Esophagus (tissue), 2 donors: ENCODE measurements at regions not wholly inside any gene's neighbourhood (a gene's known extent, or its start where the extent isn't known, plus 50 kb on each side); places are given as distances from the start of the nearest gene placed in this dataset.

ENCODE experiments used
- H3K27ac ChIP-seq, 2 donors: one replicate each; pipeline ENCODE4 v1.5.1; 2013; ENCODE audit warnings: low read depth in 2 of 2, mild to moderate bottlenecking in 2 of 2, inconsistent platforms in 1 of 2, low read length in 1 of 2, moderate library complexity in 1 of 2
- H3K27me3 ChIP-seq, 2 donors: one replicate each; pipeline ENCODE4 v1.6.1; 2013; ENCODE audit warnings: low read length in 2 of 2, control low read depth in 1 of 2, mild to moderate bottlenecking in 1 of 2; ENCODE audit not compliant: insufficient read depth in 2 of 2, control insufficient read depth in 1 of 2
- H3K36me3 ChIP-seq, 2 donors: one replicate each; pipeline ENCODE4 v1.6.1; 2013; ENCODE audit warnings: low read length in 1 of 2; ENCODE audit not compliant: control insufficient read depth in 2 of 2, insufficient read depth in 2 of 2
- H3K4me1 ChIP-seq, 2 donors: one replicate each; pipeline ENCODE4 v1.6.1; 2013; ENCODE audit warnings: low read length in 1 of 2; ENCODE audit not compliant: control insufficient read depth in 2 of 2, insufficient read depth in 2 of 2
- H3K4me3 ChIP-seq, 2 donors: one replicate each; pipeline ENCODE4 v1.5.1; 2013; ENCODE audit warnings: low read length in 2 of 2, mild to moderate bottlenecking in 2 of 2, low read depth in 1 of 2, moderate library complexity in 1 of 2
- H3K9me3 ChIP-seq, 2 donors: one replicate each; pipeline ENCODE4 v1.6.1; 2013; ENCODE audit warnings: mild to moderate bottlenecking in 2 of 2, low read depth in 1 of 2, low read length in 1 of 2, moderate library complexity in 1 of 2; ENCODE audit not compliant: control insufficient read depth in 2 of 2, insufficient read depth in 1 of 2
- WGBS, 2 donors: extraction: QIAGEN DNeasy Blood & Tissue Kit; methylation state at CpG; one replicate each; pipeline ENCODE4 v1.1.7; 2013; 5-methylcytosine and 5-hydroxymethylcytosine counted together
- donor health status: healthy with polysubstance abuse.
- donor health status: Bipolar disorder and iron deficiency.

DNA sequence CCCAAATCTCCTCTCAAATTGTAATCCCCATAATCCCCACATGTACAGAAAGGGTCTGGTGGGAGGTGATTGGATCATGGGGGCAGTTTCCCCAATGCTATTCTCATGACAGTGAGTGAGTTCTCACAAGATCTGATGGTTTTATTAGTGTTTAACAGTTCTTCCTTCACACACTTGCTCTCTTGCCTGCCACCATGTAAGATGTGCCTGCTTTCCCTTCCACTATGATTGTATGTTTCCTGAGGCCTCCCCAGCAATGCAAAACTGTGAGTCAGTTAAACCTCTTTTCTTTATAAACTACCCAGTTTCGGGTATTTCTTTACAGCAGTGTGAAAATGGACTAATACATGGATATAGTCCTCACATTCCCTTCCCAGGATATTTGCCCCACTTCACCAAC is 126.7 kb upstream of the SPATA12 start:
- Histone ChIP-seq H3K27me3 (no peaks in the 10 kb centered on the region), H3K27ac (no peak overlapping the region), H3K4me3 (no peak overlapping the region), H3K4me1 (peaks cover 0 to under 1% of the 10 kb centered on the region in 2 donors), H3K9me3 (peaks cover 0 to 4% of the 10 kb centered on the region in 2 donors), H3K36me3 (peaks cover 0 to 3% of the 10 kb centered on the region in 2 donors)
- 83 to 95% methylated on average over 1 of the region's 1 CpG for WGBS, 2 donors

DNA sequence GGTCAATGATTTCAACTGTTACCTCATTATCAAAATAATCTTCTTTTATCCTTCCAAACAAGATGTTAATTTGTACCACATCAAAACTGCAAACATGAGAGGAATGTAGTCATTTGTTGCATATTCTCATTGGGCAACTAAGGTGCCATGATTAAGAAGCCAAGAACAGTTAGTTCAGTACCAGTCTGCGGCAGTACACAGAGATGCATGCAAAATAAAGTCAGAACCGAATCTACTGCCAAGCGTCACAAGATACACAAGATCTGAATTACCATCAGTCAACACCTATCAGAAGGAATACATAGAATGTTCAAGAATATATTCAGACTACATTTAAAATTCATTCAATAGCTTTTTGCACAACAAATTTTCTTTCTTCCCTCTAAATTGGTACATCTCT is 127.6 kb upstream of the SPATA12 start:
- Histone ChIP-seq H3K36me3 (no peaks in the 10 kb centered on the region), H3K27me3 (no peaks in the 10 kb centered on the region), H3K4me3 (no peak overlapping the region), H3K27ac (no peak overlapping the region), H3K9me3 (peaks cover 0 to 4% of the 10 kb centered on the region in 2 donors), H3K4me1 (peaks cover 0 to 6% of the 10 kb centered on the region in 2 donors)
- WGBS, 2 donors, result 93 to 96% methylated on average over 3 of the region's 3 CpGs

- Histone ChIP-seq H3K27ac (no peak overlapping the region), H3K9me3 (peaks cover 0 to 4% of the 10 kb centered on the region in 2 donors), H3K36me3 (no peaks in the 10 kb centered on the region), H3K27me3 (no peaks in the 10 kb centered on the region), H3K4me1 (peaks cover 0 to 6% of the 10 kb centered on the region in 2 donors), H3K4me3 (no peak overlapping the region)
Observed at GRCh38 chr3:56931836-56932235, 128.6 kb upstream of the SPATA12 start.

DNA sequence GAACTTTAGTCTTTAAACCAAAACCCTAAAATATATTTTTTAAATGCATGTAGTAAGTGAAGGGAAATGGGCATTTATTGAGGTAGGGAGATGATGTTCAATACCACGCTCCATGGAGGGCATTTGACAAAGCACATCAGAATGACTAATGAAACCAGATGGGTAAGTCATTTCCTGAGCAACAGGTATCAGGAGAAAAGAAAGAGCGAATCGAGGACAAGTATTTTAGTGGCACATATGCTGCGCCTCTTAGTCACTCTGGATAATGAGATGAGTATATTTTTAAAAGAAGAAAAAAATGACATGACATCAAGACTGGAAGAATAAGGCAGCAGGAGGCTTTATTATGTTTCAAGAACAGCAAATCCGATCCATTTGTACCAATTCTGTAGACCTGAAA is 129.0 kb upstream of the ARHGEF3 start:
- H3K27ac ChIP-seq, result no peak overlapping the region
- no peaks in the 10 kb centered on the region for H3K36me3 ChIP-seq
- H3K4me1 ChIP-seq, result peaks cover 0 to 6% of the 10 kb centered on the region in 2 donors
- no peaks in the 10 kb centered on the region for H3K27me3 ChIP-seq
- WGBS, 2 donors, result 69 to 77% methylated on average over 5 of the region's 5 CpGs
- H3K4me3 ChIP-seq, result no peak overlapping the region
- peaks cover 0 to 4% of the 10 kb centered on the region in 2 donors for H3K9me3 ChIP-seq

DNA sequence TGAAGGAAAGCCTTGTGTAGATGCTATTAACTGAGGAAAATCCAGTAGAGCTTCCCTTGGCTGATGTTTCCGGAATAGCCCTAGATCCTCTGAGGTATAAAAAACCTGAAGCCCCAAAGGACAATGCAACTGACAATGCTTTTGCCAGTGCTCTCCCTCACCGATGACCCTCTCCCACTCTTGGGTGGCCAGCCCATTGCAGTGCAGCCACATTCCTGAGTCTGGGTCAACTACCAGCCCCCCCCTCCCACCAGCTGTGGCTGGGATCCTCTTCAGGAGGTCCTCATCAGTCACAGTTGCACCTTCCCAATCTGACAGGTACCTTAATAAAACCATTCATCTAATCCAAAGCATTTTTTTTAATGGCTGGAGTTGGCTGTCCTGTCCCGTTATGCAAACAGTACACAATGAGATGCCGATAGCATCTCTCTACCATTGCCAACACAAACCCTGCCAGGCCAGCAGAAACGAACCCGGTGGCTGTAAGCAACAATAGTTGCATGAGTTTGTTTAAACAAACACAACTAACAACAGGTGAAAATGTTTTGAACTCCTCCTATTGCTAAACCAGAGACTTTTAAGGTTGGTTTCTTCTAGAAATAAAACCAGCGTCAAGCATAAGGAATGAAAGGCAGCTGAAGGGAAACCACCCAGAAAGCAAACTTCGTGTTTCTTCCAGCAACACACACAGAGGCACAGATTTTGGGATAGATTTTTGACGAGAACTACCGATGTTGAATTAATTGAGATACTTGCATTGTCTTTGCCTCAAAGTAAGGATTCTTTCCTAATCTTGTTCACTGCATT is 128.3 kb upstream of the ARHGEF3 start:
- WGBS, 2 donors, result 63 to 72% methylated on average over 10 of the region's 10 CpGs

GRCh38 chr3:56928379-56929068 is 126.8 kb upstream of the ARHGEF3 start:
- Histone ChIP-seq H3K4me3 (no peak overlapping the region), H3K27me3 (no peaks in the 10 kb centered on the region), H3K9me3 (no peaks in the 10 kb centered on the region), H3K27ac (no peak overlapping the region), H3K4me1 (peaks cover 0 to 10% of the 10 kb centered on the region in 2 donors), H3K36me3 (no peaks in the 10 kb centered on the region)
- 44 to 53% methylated on average over 3 of the region's 3 CpGs for WGBS, 2 donors

More for the DNA sequence above, 128.3 kb upstream of the ARHGEF3 start:
- Histone ChIP-seq H3K4me1 (peaks cover 0 to 8% of the 10 kb centered on the region in 2 donors), H3K27me3 (no peaks in the 10 kb centered on the region), H3K9me3 (peaks cover 0 to 4% of the 10 kb centered on the region in 2 donors), H3K36me3 (no peaks in the 10 kb centered on the region), H3K4me3 (no peak overlapping the region), H3K27ac (no peak overlapping the region)

DNA sequence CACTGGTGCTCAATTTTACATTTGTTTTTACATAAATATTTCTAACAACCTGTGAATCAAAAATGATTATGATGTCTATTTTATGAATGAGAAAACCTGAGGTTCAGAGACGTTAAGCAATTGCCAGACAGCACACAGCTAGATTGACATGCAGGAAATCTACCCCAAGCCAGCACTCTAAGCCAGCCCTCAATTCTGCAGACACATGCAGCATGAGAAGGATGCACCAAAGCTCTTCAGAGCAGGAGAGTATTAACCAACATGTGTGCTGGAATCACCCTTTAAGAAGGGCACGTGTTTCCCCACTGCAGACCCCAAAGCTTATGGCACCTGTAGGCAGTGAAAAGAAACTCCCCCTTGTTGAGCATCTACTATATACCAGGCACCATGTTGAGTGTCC is 126.1 kb upstream of the ARHGEF3 start:
- H3K4me3 ChIP-seq, result no peak overlapping the region
- peaks cover 0 to 10% of the 10 kb centered on the region in 2 donors for H3K4me1 ChIP-seq
- H3K9me3 ChIP-seq, result no peaks in the 10 kb centered on the region
- 77 to 82% methylated on average over 2 of the region's 2 CpGs for WGBS, 2 donors
- H3K27me3 ChIP-seq, result no peaks in the 10 kb centered on the region
- no peak overlapping the region for H3K27ac ChIP-seq
- no peaks in the 10 kb centered on the region for H3K36me3 ChIP-seq

DNA sequence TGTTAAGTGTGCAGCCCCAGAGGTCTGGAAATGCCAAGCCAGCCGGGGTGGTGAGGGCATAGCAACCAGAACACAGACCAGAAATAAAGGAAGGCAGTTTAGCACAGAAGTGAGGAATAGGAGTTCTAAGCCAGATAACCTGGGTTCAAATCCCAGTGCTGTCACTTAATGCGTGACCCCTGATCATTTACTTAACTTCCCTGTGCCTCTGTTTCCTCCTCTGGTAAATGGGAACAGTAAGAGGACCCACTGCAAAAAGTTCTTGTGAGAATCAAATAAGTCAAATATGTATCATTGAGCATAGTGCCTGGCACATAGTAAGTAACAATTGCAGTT is 125.2 kb upstream of the ARHGEF3 start:
- H3K4me1 ChIP-seq, result peaks cover 0 to 10% of the 10 kb centered on the region in 2 donors
- no peaks in the 10 kb centered on the region for H3K9me3 ChIP-seq
- 80 to 86% methylated on average over 2 of the region's 2 CpGs for WGBS, 2 donors
- no peak overlapping the region for H3K4me3 ChIP-seq
- H3K27ac ChIP-seq, result no peak overlapping the region
- no peaks in the 10 kb centered on the region for H3K36me3 ChIP-seq
- H3K27me3 ChIP-seq, result no peaks in the 10 kb centered on the region

GRCh38 chr3:56926243-56926946 is 124.6 kb upstream of the ARHGEF3 start:
- Histone ChIP-seq H3K4me3 (no peak overlapping the region), H3K27ac (no peak overlapping the region), H3K36me3 (no peaks in the 10 kb centered on the region), H3K9me3 (no peaks in the 10 kb centered on the region), H3K4me1 (peaks cover 0 to 10% of the 10 kb centered on the region in 2 donors), H3K27me3 (no peaks in the 10 kb centered on the region)
- WGBS, 2 donors, result 61 to 64% methylated on average over 3 of the region's 3 CpGs
